ENCODE measurements at regions not wholly inside any gene's neighbourhood (a gene's known extent, or its start where the extent isn't known, plus 50 kb on each side); places are given as distances from the start of the nearest gene placed in this dataset.
"Not testable (repeated sequence)": the region's sequence is repeated elsewhere in the genome, so short reads cannot be mapped to it uniquely, and the experiment has no call there.

- H3K4me3 ChIP-seq (ENCODE audit: low read depth, low read length); H3K27me3 ChIP-seq (ENCODE audit: control insufficient read depth, insufficient read depth, low read length); H3K9me3 ChIP-seq (ENCODE audit: control insufficient read depth, insufficient read depth, low read length); H3K4me1 ChIP-seq (ENCODE audit: control insufficient read depth, insufficient read depth, low read length); H3K27ac ChIP-seq (ENCODE audit: low read depth, low read length); H3K36me3 ChIP-seq (ENCODE audit: control insufficient read depth, insufficient read depth, low read length); DNase-seq (ENCODE audit: low read depth in 4 of 6, low spot score in 6 of 6): not testable (repeated sequence)
- WGBS (ENCODE audit: insufficient coverage): 100% methylated on average over 2 of the region's 7 CpGs
These were observed 51.5 kb upstream of the CDC42EP3 start for GRCh38 chr2:37722971-37723370.

GRCh38 chr2:37730037-37730818, 58.8 kb upstream of the CDC42EP3 start:
- no peak overlapping the region for H3K27ac ChIP-seq (ENCODE audit: low read depth, low read length)
- WGBS (ENCODE audit: insufficient coverage): no CpG with 5 or more reads among the region's 1 CpG
- H3K9me3 ChIP-seq (ENCODE audit: control insufficient read depth, insufficient read depth, low read length): no peaks in the 10 kb centered on the region
- DNase-seq (ENCODE audit: low read depth in 4 of 6, low spot score in 6 of 6): no peak
- no peak overlapping the region for H3K4me3 ChIP-seq (ENCODE audit: low read depth, low read length)
- H3K4me1 ChIP-seq (ENCODE audit: control insufficient read depth, insufficient read depth, low read length): no peaks in the 10 kb centered on the region
- H3K27me3 ChIP-seq (ENCODE audit: control insufficient read depth, insufficient read depth, low read length): no peaks in the 10 kb centered on the region
- no peaks in the 10 kb centered on the region for H3K36me3 ChIP-seq (ENCODE audit: control insufficient read depth, insufficient read depth, low read length)

- H3K27ac ChIP-seq (ENCODE audit: low read depth, low read length); H3K9me3 ChIP-seq (ENCODE audit: control insufficient read depth, insufficient read depth, low read length); H3K4me3 ChIP-seq (ENCODE audit: low read depth, low read length); H3K4me1 ChIP-seq (ENCODE audit: control insufficient read depth, insufficient read depth, low read length); H3K27me3 ChIP-seq (ENCODE audit: control insufficient read depth, insufficient read depth, low read length); H3K36me3 ChIP-seq (ENCODE audit: control insufficient read depth, insufficient read depth, low read length): not testable (repeated sequence)
- DNase-seq (ENCODE audit: low read depth in 4 of 6, low spot score in 6 of 6): peak in 1 of 6 donors; percentile 28
These were observed 61.0 kb upstream of the CDC42EP3 start for GRCh38 chr2:37732412-37732811.

DNA sequence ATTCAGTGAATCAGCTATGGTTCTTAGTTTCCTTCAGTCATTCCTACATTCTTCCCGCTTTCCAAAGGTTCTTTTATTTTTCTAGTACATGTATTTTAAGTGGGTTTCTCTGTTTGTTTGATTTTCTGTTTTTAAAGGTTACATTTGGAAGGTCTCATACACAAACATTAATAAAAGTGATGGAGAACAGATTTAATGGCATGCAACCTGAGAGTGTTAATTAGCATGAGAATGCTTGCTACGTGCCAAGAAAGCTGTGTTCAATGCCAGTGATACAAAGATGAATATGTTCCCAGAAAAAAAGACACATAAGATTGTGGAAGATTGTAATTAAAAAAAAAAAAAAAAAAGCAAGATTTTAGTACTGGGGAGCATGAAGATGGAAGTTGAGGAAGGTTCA, 61.8 kb upstream of the CDC42EP3 start:
- DNase-seq (ENCODE audit: low read depth in 4 of 6, low spot score in 6 of 6): peak in 1 of 6 donors; percentile 16
- H3K36me3 ChIP-seq (ENCODE audit: control insufficient read depth, insufficient read depth, low read length): no peaks in the 10 kb centered on the region
- WGBS (ENCODE audit: insufficient coverage): no CpG with 5 or more reads among the region's 2 CpGs
- H3K4me1 ChIP-seq (ENCODE audit: control insufficient read depth, insufficient read depth, low read length): no peaks in the 10 kb centered on the region
- no peaks in the 10 kb centered on the region for H3K9me3 ChIP-seq (ENCODE audit: control insufficient read depth, insufficient read depth, low read length)
- H3K27ac ChIP-seq (ENCODE audit: low read depth, low read length): no peak overlapping the region
- H3K27me3 ChIP-seq (ENCODE audit: control insufficient read depth, insufficient read depth, low read length): no peaks in the 10 kb centered on the region
- H3K4me3 ChIP-seq (ENCODE audit: low read depth, low read length): no peak overlapping the region

GRCh38 chr2:37733955-37734354, 62.5 kb upstream of the CDC42EP3 start:
- H3K36me3 ChIP-seq (ENCODE audit: control insufficient read depth, insufficient read depth, low read length); H3K9me3 ChIP-seq (ENCODE audit: control insufficient read depth, insufficient read depth, low read length); H3K27ac ChIP-seq (ENCODE audit: low read depth, low read length); H3K4me3 ChIP-seq (ENCODE audit: low read depth, low read length); DNase-seq (ENCODE audit: low read depth in 4 of 6, low spot score in 6 of 6); H3K27me3 ChIP-seq (ENCODE audit: control insufficient read depth, insufficient read depth, low read length); H3K4me1 ChIP-seq (ENCODE audit: control insufficient read depth, insufficient read depth, low read length): not testable (repeated sequence)

DNA sequence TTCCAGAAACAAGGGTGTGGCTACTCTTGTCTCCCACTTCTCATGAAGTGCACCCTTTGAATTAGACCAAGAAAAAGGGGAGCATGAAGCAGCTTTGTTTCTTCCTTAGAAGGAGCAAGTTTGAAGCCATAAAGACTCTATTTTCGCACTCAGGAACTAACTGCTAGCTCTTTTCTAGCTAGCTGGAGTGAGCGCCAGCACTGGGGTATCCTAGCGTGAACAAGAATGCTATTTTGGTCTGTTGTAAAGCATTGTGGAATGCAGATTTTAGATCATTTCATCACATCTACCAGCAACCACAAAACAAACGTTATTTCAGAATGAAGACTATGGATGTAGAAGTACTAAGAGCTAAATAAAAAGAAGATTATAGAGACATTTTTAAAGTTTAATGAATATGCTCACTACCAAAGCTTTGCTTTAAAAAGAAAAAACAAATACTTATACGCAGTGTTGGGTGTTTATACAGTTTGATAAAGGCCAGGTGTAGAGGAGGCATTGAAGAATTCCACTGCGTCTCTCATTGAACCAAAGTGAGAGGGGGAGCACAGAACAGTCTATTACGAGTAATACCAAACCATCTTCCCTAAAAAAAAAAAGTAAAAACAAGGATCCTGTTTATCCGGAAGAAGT, 63.6 kb upstream of the CDC42EP3 start:
- H3K27me3 ChIP-seq (ENCODE audit: control insufficient read depth, insufficient read depth, low read length); H3K36me3 ChIP-seq (ENCODE audit: control insufficient read depth, insufficient read depth, low read length); H3K27ac ChIP-seq (ENCODE audit: low read depth, low read length); H3K4me3 ChIP-seq (ENCODE audit: low read depth, low read length); H3K4me1 ChIP-seq (ENCODE audit: control insufficient read depth, insufficient read depth, low read length); H3K9me3 ChIP-seq (ENCODE audit: control insufficient read depth, insufficient read depth, low read length): not testable (repeated sequence)
- 80% methylated on average over 1 of the region's 8 CpGs for WGBS (ENCODE audit: insufficient coverage)
- DNase-seq (ENCODE audit: low read depth in 4 of 6, low spot score in 6 of 6): peak in 2 of 6 donors; percentile 12 to 33

GRCh38 chr2:37735524-37735910, 64.1 kb upstream of the CDC42EP3 start:
- H3K4me1 ChIP-seq (ENCODE audit: control insufficient read depth, insufficient read depth, low read length); H3K9me3 ChIP-seq (ENCODE audit: control insufficient read depth, insufficient read depth, low read length); H3K4me3 ChIP-seq (ENCODE audit: low read depth, low read length); H3K27ac ChIP-seq (ENCODE audit: low read depth, low read length); H3K27me3 ChIP-seq (ENCODE audit: control insufficient read depth, insufficient read depth, low read length); H3K36me3 ChIP-seq (ENCODE audit: control insufficient read depth, insufficient read depth, low read length): not testable (repeated sequence)
- DNase-seq (ENCODE audit: low read depth in 4 of 6, low spot score in 6 of 6): peak in 1 of 6 donors; percentile 54

- Histone ChIP-seq H3K4me1 (ENCODE audit: control insufficient read depth, insufficient read depth, low read length) (no peaks in the 10 kb centered on the region), H3K27me3 (ENCODE audit: control insufficient read depth, insufficient read depth, low read length) (no peaks in the 10 kb centered on the region), H3K27ac (ENCODE audit: low read depth, low read length) (no peak overlapping the region), H3K36me3 (ENCODE audit: control insufficient read depth, insufficient read depth, low read length) (no peaks in the 10 kb centered on the region), H3K9me3 (ENCODE audit: control insufficient read depth, insufficient read depth, low read length) (no peaks in the 10 kb centered on the region), H3K4me3 (ENCODE audit: low read depth, low read length) (no peak overlapping the region)
- peak in 1 of 6 donors; percentile 10 for DNase-seq (ENCODE audit: low read depth in 4 of 6, low spot score in 6 of 6)
These were observed 66.1 kb upstream of the CDC42EP3 start for GRCh38 chr2:37737507-37737906.

- Histone ChIP-seq H3K4me1 (ENCODE audit: control insufficient read depth, insufficient read depth, low read length) (no peaks in the 10 kb centered on the region), H3K27me3 (ENCODE audit: control insufficient read depth, insufficient read depth, low read length) (no peaks in the 10 kb centered on the region), H3K4me3 (ENCODE audit: low read depth, low read length) (no peak overlapping the region), H3K27ac (ENCODE audit: low read depth, low read length) (no peak overlapping the region), H3K9me3 (ENCODE audit: control insufficient read depth, insufficient read depth, low read length) (no peaks in the 10 kb centered on the region), H3K36me3 (ENCODE audit: control insufficient read depth, insufficient read depth, low read length) (no peaks in the 10 kb centered on the region)
- WGBS (ENCODE audit: insufficient coverage): 69% methylated on average over 3 of the region's 5 CpGs
- DNase-seq (ENCODE audit: low read depth in 4 of 6, low spot score in 6 of 6): no peak
These were observed 66.9 kb upstream of the CDC42EP3 start for GRCh38 chr2:37738266-37738885.

DNA sequence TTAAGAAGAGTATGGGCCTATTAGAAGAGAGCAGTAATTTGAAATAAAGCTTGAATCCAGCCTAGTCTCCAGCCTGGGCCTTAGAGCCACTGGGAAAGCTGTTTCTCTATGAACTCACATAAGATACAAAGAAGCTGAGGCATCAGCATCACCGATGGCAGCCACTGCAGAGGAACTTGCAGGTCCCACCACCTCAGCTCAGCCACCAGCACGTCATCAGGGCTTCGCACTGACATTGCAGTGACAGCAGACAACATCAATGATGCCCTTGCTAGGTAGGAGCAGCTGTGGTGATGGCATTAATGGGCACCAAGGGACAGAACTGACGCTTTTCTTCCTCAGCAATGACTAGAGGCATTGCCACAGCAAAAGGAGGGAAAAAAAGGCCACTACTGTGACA, 67.7 kb upstream of the CDC42EP3 start:
- H3K9me3 ChIP-seq (ENCODE audit: control insufficient read depth, insufficient read depth, low read length): no peaks in the 10 kb centered on the region
- H3K27me3 ChIP-seq (ENCODE audit: control insufficient read depth, insufficient read depth, low read length): no peaks in the 10 kb centered on the region
- WGBS (ENCODE audit: insufficient coverage): 96% methylated on average over 3 of the region's 4 CpGs
- H3K4me1 ChIP-seq (ENCODE audit: control insufficient read depth, insufficient read depth, low read length): no peaks in the 10 kb centered on the region
- no peaks in the 10 kb centered on the region for H3K36me3 ChIP-seq (ENCODE audit: control insufficient read depth, insufficient read depth, low read length)
- no peak for DNase-seq (ENCODE audit: low read depth in 4 of 6, low spot score in 6 of 6)
- H3K4me3 ChIP-seq (ENCODE audit: low read depth, low read length): no peak overlapping the region
- no peak overlapping the region for H3K27ac ChIP-seq (ENCODE audit: low read depth, low read length)

Data from spinal cord (tissue), 9 donors.